ENCODE measurements at regions not wholly inside any gene's neighbourhood (a gene's known extent, or its start where the extent isn't known, plus 50 kb on each side); places are given as distances from the start of the nearest gene placed in this dataset.

- no peak overlapping the region for H3K4me3 ChIP-seq (ENCODE audit: control insufficient read depth, low read depth, low read length)
- no peak for DNase-seq (ENCODE audit: low read depth)
Observed at GRCh38 chr9:134223091-134223490, 58.7 kb upstream of the RNU6ATAC start.

GRCh38 chr9:134223591-134224122 is 59.3 kb upstream of the RNU6ATAC start:
- H3K4me3 ChIP-seq (ENCODE audit: control insufficient read depth, low read depth, low read length) = no peak overlapping the region
- no peak for TF ChIP-seq CTCF (conservative IDR thresholded peaks at IDR 0.05; ENCODE audit: control insufficient read depth, insufficient read depth, low read depth, low read length)
- no peak for DNase-seq (ENCODE audit: low read depth)

More at GRCh38 chr9:134223091-134223490, 58.7 kb upstream of the RNU6ATAC start:
- no peak for TF ChIP-seq CTCF (conservative IDR thresholded peaks at IDR 0.05; ENCODE audit: control insufficient read depth, insufficient read depth, low read depth, low read length)

DNA sequence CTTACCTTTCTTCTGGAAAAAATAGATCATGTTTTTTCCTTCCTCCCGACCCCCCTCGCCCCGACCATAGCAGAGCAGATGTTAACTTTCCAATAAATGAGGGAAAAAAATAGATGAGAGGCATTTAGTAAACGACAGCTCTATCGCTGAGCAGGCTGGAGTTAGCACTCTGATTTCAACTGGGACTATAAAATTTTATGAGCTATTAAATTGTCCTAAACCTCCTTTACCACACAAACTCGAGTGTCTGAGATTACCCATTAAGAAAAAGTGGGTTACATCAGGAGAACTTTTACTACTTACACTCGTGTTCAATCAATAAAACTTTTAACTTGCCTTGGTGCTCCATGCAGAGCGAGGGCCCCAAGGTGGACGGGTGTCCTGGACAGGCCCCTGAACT is 59.8 kb upstream of the RNU6ATAC start:
- TF ChIP-seq CTCF (conservative IDR thresholded peaks at IDR 0.05; ENCODE audit: control insufficient read depth, insufficient read depth, low read depth, low read length) = no peak
- DNase-seq (ENCODE audit: low read depth) = no peak
- no peak overlapping the region for H3K4me3 ChIP-seq (ENCODE audit: control insufficient read depth, low read depth, low read length)

DNA sequence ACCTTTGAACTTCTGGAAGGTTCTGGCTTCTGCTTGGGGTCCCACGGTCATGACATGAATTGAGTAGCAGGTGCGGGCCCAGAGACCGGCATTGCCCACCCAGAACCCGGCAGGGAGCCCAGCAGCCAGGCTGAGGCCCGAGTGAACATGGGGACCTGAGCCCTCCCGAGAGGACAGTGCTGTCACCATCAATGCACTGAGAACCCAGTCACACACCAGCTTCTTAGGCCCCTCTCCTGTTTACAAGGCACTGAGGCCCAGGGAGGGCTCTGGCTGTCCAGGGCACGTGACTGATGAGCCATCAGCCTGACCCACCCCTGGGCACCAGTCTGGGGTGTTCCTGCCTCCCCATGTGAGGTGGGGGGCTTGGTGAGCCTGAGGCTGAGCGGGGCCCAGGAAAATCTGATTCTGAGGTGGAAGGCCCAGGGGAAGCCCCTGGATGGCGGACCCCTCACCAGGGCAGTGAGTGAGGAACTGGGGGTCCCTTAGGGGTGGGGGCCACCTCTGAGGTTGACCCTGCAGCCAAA is 60.3 kb upstream of the RNU6ATAC start:
- no peak overlapping the region for H3K4me3 ChIP-seq (ENCODE audit: control insufficient read depth, low read depth, low read length)
- TF ChIP-seq CTCF (conservative IDR thresholded peaks at IDR 0.05; ENCODE audit: control insufficient read depth, insufficient read depth, low read depth, low read length) = no peak
- DNase-seq (ENCODE audit: low read depth) = no peak

- no peak for DNase-seq (ENCODE audit: low read depth)
- TF ChIP-seq CTCF (conservative IDR thresholded peaks at IDR 0.05; ENCODE audit: control insufficient read depth, insufficient read depth, low read depth, low read length) = no peak
- no peak overlapping the region for H3K4me3 ChIP-seq (ENCODE audit: control insufficient read depth, low read depth, low read length)
Observed at GRCh38 chr9:134225186-134225585, 60.8 kb upstream of the RNU6ATAC start.

- no peak for TF ChIP-seq CTCF (conservative IDR thresholded peaks at IDR 0.05; ENCODE audit: control insufficient read depth, insufficient read depth, low read depth, low read length)
- H3K4me3 ChIP-seq (ENCODE audit: control insufficient read depth, low read depth, low read length) = no peak overlapping the region
- no peak for DNase-seq (ENCODE audit: low read depth)
Observed at GRCh38 chr9:134225816-134226215, 61.5 kb upstream of the RNU6ATAC start.

Data from fibroblast of mammary gland (primary cell).